IMR-90 (cell line): ENCODE measurements at regions not wholly inside any gene's neighbourhood (a gene's known extent, or its start where the extent isn't known, plus 50 kb on each side); places are given as distances from the start of the nearest gene placed in this dataset.
A peak's percentile ranks its signal among the peaks of the same experiment; 100 is the strongest.

Experiments used
- ATAC-seq: fragments of 200-7000 bp; cut with Tn5 transposase; 2 replicates; pipeline ENCODE4 v1.9.1; 2020; ENCODE audit warnings: low read depth, mild to moderate bottlenecking, moderate library complexity
- BruUV-seq: library from RNA; stranded (reverse); fragments of 400-500 nt; replicated peaks from 2 replicates; lab custom pipeline; 2021; lab: Mats Ljungman, UMichigan
- CTCF ChIA-PET: fragments of 300-600 bp; formaldehyde crosslinking; extraction: SDS; loops from one replicate; lab custom pipeline; 2021; ENCODE audit warnings: antibody characterized with exemption; lab: Yijun Ruan, JAX
- POLR2A ChIA-PET: fragments of 300-600 bp; sonication (Branson Sonifier 250); formaldehyde crosslinking; loops from one replicate; lab custom pipeline; 2022; ENCODE audit warnings: antibody characterized with exemption; ENCODE audit not compliant: unreplicated experiment; lab: Charles Lee
- DNase-seq: peaks from one replicate; pipeline ENCODE4 v3.0.0; 2013
- H2AFZ ChIP-seq: replicated peaks from 2 replicates; pipeline ENCODE3; 2013; ENCODE audit warnings: low read length, mild to moderate bottlenecking; ENCODE audit not compliant: poor library complexity
- H2AK5ac ChIP-seq: 2 replicates; pipeline ENCODE4 v1.6.1; 2013; ENCODE audit warnings: low read depth, low read length, inconsistent platforms
- H2AK9ac ChIP-seq: replicated peaks from 2 replicates; pipeline ENCODE3; 2013; ENCODE audit warnings: mild to moderate bottlenecking, low read depth, low read length, moderate library complexity; ENCODE audit not compliant: poor library complexity
- H2BK120ac ChIP-seq: 2 replicates; pipeline ENCODE4 v1.6.1; 2013; ENCODE audit warnings: low read depth, low read length, inconsistent platforms
- H2BK15ac ChIP-seq: 3 replicates; pipeline ENCODE4 v1.6.1; 2013; ENCODE audit warnings: low read depth, low read length, inconsistent platforms
- H2BK20ac ChIP-seq: 2 replicates; pipeline ENCODE4 v1.6.1; 2013; ENCODE audit warnings: low read depth, mild to moderate bottlenecking, inconsistent platforms, low read length, moderate library complexity
- H2BK5ac ChIP-seq: 2 replicates; pipeline ENCODE4 v1.6.1; 2013; ENCODE audit warnings: mild to moderate bottlenecking, low read depth, low read length, inconsistent platforms; ENCODE audit not compliant: poor library complexity, severe bottlenecking
- H3K14ac ChIP-seq: replicated peaks from 2 replicates; pipeline ENCODE4 v1.6.1; 2013; ENCODE audit warnings: low read depth, low read length, inconsistent platforms
- H3K18ac ChIP-seq: 2 replicates; pipeline ENCODE4 v1.6.1; 2013; ENCODE audit warnings: low read depth, low read length, control low read depth
- H3K23ac ChIP-seq: 2 replicates; pipeline ENCODE4 v1.6.1; 2013; ENCODE audit warnings: low read depth, low read length, inconsistent platforms
- H3K27ac ChIP-seq: 2 replicates; pipeline ENCODE4 v1.5.1; 2013; ENCODE audit warnings: mild to moderate bottlenecking, control low read depth, low read length; ENCODE audit not compliant: insufficient read depth
- H3K27me3 ChIP-seq: 2 replicates; pipeline ENCODE4 v1.6.1; 2013; ENCODE audit warnings: low read length; ENCODE audit not compliant: control insufficient read depth, insufficient read depth
- H3K36me3 ChIP-seq: 2 replicates; pipeline ENCODE4 v1.6.1; 2013; ENCODE audit warnings: low read length, mixed read lengths; ENCODE audit not compliant: control insufficient read depth, insufficient read depth
- H3K4ac ChIP-seq: 2 replicates; pipeline ENCODE4 v1.6.1; 2013; ENCODE audit warnings: low read depth, low read length, inconsistent platforms
- H3K4me1 ChIP-seq: 2 replicates; pipeline ENCODE4 v1.6.1; 2013; ENCODE audit warnings: low read length, mixed read lengths; ENCODE audit not compliant: control insufficient read depth, insufficient read depth
- H3K4me2 ChIP-seq: 2 replicates; pipeline ENCODE4 v1.6.1; 2013; ENCODE audit warnings: low read depth, mild to moderate bottlenecking, control low read depth, low read length, moderate library complexity
- H3K4me3 ChIP-seq: 2 replicates; pipeline ENCODE4 v1.5.1; 2013; ENCODE audit warnings: low read depth, mild to moderate bottlenecking, control low read depth, low read length, moderate library complexity; ENCODE audit not compliant: insufficient read depth
- H3K56ac ChIP-seq: 2 replicates; pipeline ENCODE4 v1.6.1; 2013; ENCODE audit warnings: low read length, inconsistent platforms; ENCODE audit not compliant: insufficient read depth; ENCODE audit errors: extremely low read depth
- H3K79me1 ChIP-seq, 2 experiments: 2 replicates each; pipeline ENCODE4 v1.6.1; 2013; ENCODE audit warnings: low read length in 2 of 2, inconsistent platforms in 1 of 2, low read depth in 1 of 2
- H3K9ac ChIP-seq: 2 replicates; pipeline ENCODE4 v1.6.1; 2013; ENCODE audit warnings: low read depth, low read length, control low read depth
- H3K9me1 ChIP-seq: 2 replicates; pipeline ENCODE4 v1.6.1; 2013; ENCODE audit warnings: low read length, inconsistent platforms; ENCODE audit not compliant: insufficient read depth
- H3K9me3 ChIP-seq: 2 replicates; pipeline ENCODE4 v1.6.1; 2013; ENCODE audit warnings: low read length; ENCODE audit not compliant: control insufficient read depth, insufficient read depth
- H4K20me1 ChIP-seq: 2 replicates; pipeline ENCODE4 v1.6.1; 2013; ENCODE audit warnings: low read length, inconsistent platforms; ENCODE audit not compliant: insufficient read depth
- H4K5ac ChIP-seq: 2 replicates; pipeline ENCODE4 v1.6.1; 2013; ENCODE audit warnings: mild to moderate bottlenecking, low read depth, low read length, control low read depth
- H4K8ac ChIP-seq, 2 experiments: 2 replicates each; pipeline ENCODE4 v1.6.1; 2013; ENCODE audit warnings: low read depth in 2 of 2, low read length in 2 of 2, control low read depth in 1 of 2, inconsistent platforms in 1 of 2
- H4K91ac ChIP-seq: 2 replicates; pipeline ENCODE4 v1.6.1; 2013; ENCODE audit warnings: low read depth, low read length, inconsistent platforms; ENCODE audit not compliant: insufficient read depth
- CEBPB ChIP-seq: IDR thresholded peaks from 2 replicates; pipeline ENCODE4 v1.6.1; 2012; ENCODE audit warnings: low read depth, low read length, improper control_type of control experiment
- CHD1 ChIP-seq: IDR thresholded peaks from 2 replicates; pipeline ENCODE4 v1.6.1; 2012; ENCODE audit warnings: low read depth, low read length, improper control_type of control experiment
- MAZ ChIP-seq: IDR thresholded peaks from 2 replicates; pipeline ENCODE4 v1.6.1; 2012; ENCODE audit warnings: low read depth, mild to moderate bottlenecking, low read length, improper control_type of control experiment, moderate library complexity, borderline replicate concordance
- MXI1 ChIP-seq: IDR thresholded peaks from 2 replicates; pipeline ENCODE4 v1.6.1; 2012; ENCODE audit warnings: low read depth, mild to moderate bottlenecking, low read length, moderate library complexity, borderline replicate concordance
- NFE2L2 ChIP-seq: fragments of 150-350 bp; IDR thresholded peaks from 2 replicates; pipeline ENCODE4 v1.6.1; 2016; ENCODE audit warnings: low read depth, mild to moderate bottlenecking, low read length
- WGBS, 2 experiments: methylation state at CpG; one replicate each; pipeline versions ENCODE4 v1.1.5 to v1.1.7; 2013; ENCODE audit warnings: missing lambda C conversion rate in 2 of 2; ENCODE audit not compliant: insufficient read length in 1 of 2; ENCODE audit errors: extremely low coverage in 2 of 2; 5-methylcytosine and 5-hydroxymethylcytosine counted together
- dilution Hi-C: fragments of 300-500 bp; cut with HindIII; formaldehyde crosslinking; loops from one replicate; pipeline ENCODE4 v1.14.3; 2018; ENCODE audit warnings: low sequenced_read_pairs; ENCODE audit not compliant: unreplicated experiment
- in situ Hi-C: fragments of 300-500 bp; cut with MboI; formaldehyde crosslinking; loops from 3 replicates; pipeline ENCODE4 v1.14.3; 2019; ENCODE audit warnings: low sequenced_read_pairs, inconsistent platforms, mixed read lengths
- intact Hi-C: fragments of 100-400 bp; cut with micrococcal nuclease; formaldehyde crosslinking; loops from 2 replicates; pipeline ENCODE4 v1.10.0; 2022

DNA sequence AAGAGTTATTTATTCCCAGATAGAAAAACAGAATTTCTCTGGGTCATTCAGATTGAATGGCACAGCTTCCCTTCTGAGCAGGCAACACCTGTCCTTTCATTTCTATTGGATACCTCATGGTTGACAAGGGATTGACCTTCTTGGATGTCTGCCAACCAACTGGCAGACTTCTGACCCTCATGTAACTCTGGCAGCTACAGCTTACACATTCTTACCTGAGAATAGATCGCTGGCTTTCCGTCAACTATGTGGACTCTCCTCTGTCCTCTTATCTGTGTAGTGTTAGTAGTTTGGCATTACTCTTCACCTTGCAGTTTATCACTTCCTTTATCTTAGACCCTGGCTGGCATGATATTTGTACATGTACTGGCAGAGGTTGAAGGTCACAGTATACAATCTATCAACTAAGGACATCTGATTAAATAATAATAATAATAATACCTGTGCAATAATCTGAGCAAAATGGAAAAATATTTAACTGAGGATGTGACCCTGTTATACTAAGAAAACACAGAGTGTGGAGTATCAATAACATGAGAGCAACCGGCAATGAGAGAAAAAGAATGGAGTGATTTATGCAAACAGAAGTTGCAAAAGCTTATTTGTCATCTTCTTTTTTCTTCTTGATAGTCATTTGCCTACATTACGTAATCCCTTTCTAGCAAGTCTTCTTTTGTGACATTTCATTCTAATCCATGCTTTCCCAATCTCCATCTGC lies 1118.2 kb downstream of the ARAP2 start:
- Histone ChIP-seq H3K4me1 (no peaks in the 10 kb centered on the region), H3K27me3 (no peaks in the 10 kb centered on the region), H3K27ac (no peak overlapping the region), H4K20me1 (no peaks in the 10 kb centered on the region), H4K8ac (no peak overlapping the region), H3K9me3 (peaks cover 3% of the 10 kb centered on the region; the same call in 1 of the 2 replicates), H2BK120ac (no peak overlapping the region), H3K18ac (no peak overlapping the region), H2BK15ac (no peak overlapping the region), H2AK9ac (no peak overlapping the region), H3K4me3 (no peak overlapping the region), H3K9ac (no peak overlapping the region), H3K14ac (no peak overlapping the region), H3K36me3 (no peaks in the 10 kb centered on the region), H3K79me1 (no peaks in the 10 kb centered on the region), H4K91ac (no peak overlapping the region), H3K23ac (no peak overlapping the region), H2AFZ (no peak overlapping the region), H2BK20ac (no peak overlapping the region), H3K56ac (no peak overlapping the region; the same call in 1 of the 2 replicates), H3K4ac (no peak overlapping the region), H4K5ac (no peak overlapping the region), H3K4me2 (no peak overlapping the region), H3K9me1 (no peaks in the 10 kb centered on the region), H2BK5ac (no peak overlapping the region), H2AK5ac (no peak overlapping the region)
- DNase-seq: no peak
- POLR2A ChIA-PET: no interaction called here
- no TSS peak for BruUV-seq
- dilution Hi-C loops: no loop called here
- CTCF ChIA-PET: no interaction called here
- intact Hi-C loops: no loop called here
- no CpG with 5 or more reads among the region's 4 CpGs for WGBS, 2 experiments
- TF ChIP-seq CHD1 (no peak), NFE2L2 (no peak), MXI1 (no peak), MAZ (no peak), CEBPB (peak; percentile 22; the same call in 1 of the 2 replicates)
- no peak for ATAC-seq
- in situ Hi-C loops: no loop called here
